Calu3 (cell line): ENCODE measurements at regions not wholly inside any gene's neighbourhood (a gene's known extent, or its start where the extent isn't known, plus 50 kb on each side); places are given as distances from the start of the nearest gene placed in this dataset.

Experiments
- BruUV-seq: library from RNA; stranded (reverse); fragments of 400-500 nt; replicated peaks from 2 replicates; lab custom pipeline; 2021; lab: Mats Ljungman, UMichigan
- CTCF ChIA-PET: fragments of 300-600 bp; sonication (Branson Sonifier 250); formaldehyde crosslinking; loops from one replicate; lab custom pipeline; 2022; ENCODE audit warnings: antibody characterized with exemption; lab: Charles Lee
- DNase-seq: peaks from one replicate; pipeline ENCODE4 v3.0.0; 2022
- H3K27ac Mint-ChIP-seq: one replicate; pipeline ENCODE4 v1.8.0; 2022; ENCODE audit warnings: mixed read lengths; ENCODE audit not compliant: unreplicated experiment
- H3K27me3 Mint-ChIP-seq: one replicate; pipeline ENCODE4 v1.8.0; 2022; ENCODE audit warnings: mixed read lengths; ENCODE audit not compliant: unreplicated experiment
- H3K36me3 Mint-ChIP-seq: one replicate; pipeline ENCODE4 v1.8.0; 2022; ENCODE audit warnings: mild to moderate bottlenecking, moderate library complexity, mixed read lengths; ENCODE audit not compliant: insufficient read depth, unreplicated experiment
- H3K4me1 Mint-ChIP-seq: one replicate; pipeline ENCODE4 v1.8.0; 2022; ENCODE audit warnings: mild to moderate bottlenecking, low read depth, mixed read lengths; ENCODE audit not compliant: unreplicated experiment
- H3K4me3 Mint-ChIP-seq: one replicate; pipeline ENCODE4 v1.8.0; 2022; ENCODE audit warnings: mild to moderate bottlenecking, low read depth, moderate library complexity, mixed read lengths; ENCODE audit not compliant: unreplicated experiment
- H3K9me3 Mint-ChIP-seq: one replicate; pipeline ENCODE4 v1.8.0; 2022; ENCODE audit warnings: low read depth, mixed read lengths; ENCODE audit not compliant: unreplicated experiment
- intact Hi-C: fragments of 100-400 bp; cut with micrococcal nuclease; formaldehyde crosslinking; loops from one replicate; pipeline ENCODE4 v1.10.0; 2022; ENCODE audit not compliant: unreplicated experiment
- TF ChIP-seq, protein P1 (sequence below): fragments of 200-600 bp; IDR thresholded peaks from one replicate; pipeline ENCODE4 v1.8.0; 2022; ENCODE audit warnings: antibody characterized with exemption; ENCODE audit not compliant: unreplicated experiment

DNA sequence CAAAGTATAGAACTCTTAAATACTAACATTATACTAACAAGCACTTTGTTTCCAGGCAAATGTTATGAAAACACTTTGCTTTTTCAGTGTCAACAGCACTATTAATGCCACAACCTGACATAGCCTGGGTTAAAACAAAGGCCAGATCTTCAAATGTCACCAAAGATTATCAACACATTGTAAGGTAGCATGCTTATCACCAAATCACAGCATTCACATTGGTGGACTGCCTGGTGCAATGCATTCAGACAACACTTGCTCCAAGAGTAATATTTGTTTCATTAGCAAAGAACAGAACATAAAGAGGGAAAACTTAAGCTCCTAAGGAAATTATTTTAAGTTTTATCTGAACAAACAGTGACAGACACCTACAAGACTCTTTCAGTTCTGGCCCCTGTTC is 1361.2 kb downstream of the CDH8 start:
- TF ChIP-seq, protein P1, sequence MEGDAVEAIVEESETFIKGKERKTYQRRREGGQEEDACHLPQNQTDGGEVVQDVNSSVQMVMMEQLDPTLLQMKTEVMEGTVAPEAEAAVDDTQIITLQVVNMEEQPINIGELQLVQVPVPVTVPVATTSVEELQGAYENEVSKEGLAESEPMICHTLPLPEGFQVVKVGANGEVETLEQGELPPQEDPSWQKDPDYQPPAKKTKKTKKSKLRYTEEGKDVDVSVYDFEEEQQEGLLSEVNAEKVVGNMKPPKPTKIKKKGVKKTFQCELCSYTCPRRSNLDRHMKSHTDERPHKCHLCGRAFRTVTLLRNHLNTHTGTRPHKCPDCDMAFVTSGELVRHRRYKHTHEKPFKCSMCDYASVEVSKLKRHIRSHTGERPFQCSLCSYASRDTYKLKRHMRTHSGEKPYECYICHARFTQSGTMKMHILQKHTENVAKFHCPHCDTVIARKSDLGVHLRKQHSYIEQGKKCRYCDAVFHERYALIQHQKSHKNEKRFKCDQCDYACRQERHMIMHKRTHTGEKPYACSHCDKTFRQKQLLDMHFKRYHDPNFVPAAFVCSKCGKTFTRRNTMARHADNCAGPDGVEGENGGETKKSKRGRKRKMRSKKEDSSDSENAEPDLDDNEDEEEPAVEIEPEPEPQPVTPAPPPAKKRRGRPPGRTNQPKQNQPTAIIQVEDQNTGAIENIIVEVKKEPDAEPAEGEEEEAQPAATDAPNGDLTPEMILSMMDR = no peak

DNA sequence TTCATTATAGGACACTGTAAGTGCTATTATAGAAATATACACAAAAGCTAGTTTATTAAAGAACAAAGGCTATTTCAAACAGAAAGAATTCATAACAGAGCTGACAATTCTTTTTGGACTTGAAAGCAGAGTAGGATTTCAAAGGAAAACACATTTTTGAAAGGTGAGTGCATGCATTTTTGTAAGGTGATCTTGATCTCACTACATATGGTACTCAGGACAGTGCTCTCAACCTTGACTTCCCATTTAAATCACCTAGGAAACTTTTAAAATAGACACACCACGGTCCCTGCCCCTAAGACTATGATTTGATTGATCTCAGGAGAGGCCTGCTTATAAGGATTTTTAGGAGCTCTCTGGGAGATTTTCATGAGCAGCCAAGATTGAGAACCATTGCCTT is 1362.0 kb downstream of the CDH8 start:
- Mint-ChIP-seq H3K27me3 (no peaks in the 10 kb centered on the region), H3K4me1 (no peaks in the 10 kb centered on the region), H3K9me3 (peaks cover 13% of the 10 kb centered on the region), H3K36me3 (no peaks in the 10 kb centered on the region), H3K4me3 (no peak overlapping the region), H3K27ac (no peak overlapping the region)
- TF ChIP-seq, protein P1 = no peak
- no peak for DNase-seq
- intact Hi-C loops = no loop called here
- BruUV-seq = no TSS peak
- CTCF ChIA-PET = no interaction called here

More for the DNA sequence above, 1361.2 kb downstream of the CDH8 start:
- no peak for DNase-seq
- BruUV-seq = no TSS peak
- Mint-ChIP-seq H3K27ac (no peak overlapping the region), H3K4me3 (no peak overlapping the region), H3K4me1 (no peaks in the 10 kb centered on the region), H3K36me3 (no peaks in the 10 kb centered on the region), H3K27me3 (no peaks in the 10 kb centered on the region), H3K9me3 (peaks cover 13% of the 10 kb centered on the region)
- intact Hi-C loops = no loop called here
- CTCF ChIA-PET = no interaction called here

DNA sequence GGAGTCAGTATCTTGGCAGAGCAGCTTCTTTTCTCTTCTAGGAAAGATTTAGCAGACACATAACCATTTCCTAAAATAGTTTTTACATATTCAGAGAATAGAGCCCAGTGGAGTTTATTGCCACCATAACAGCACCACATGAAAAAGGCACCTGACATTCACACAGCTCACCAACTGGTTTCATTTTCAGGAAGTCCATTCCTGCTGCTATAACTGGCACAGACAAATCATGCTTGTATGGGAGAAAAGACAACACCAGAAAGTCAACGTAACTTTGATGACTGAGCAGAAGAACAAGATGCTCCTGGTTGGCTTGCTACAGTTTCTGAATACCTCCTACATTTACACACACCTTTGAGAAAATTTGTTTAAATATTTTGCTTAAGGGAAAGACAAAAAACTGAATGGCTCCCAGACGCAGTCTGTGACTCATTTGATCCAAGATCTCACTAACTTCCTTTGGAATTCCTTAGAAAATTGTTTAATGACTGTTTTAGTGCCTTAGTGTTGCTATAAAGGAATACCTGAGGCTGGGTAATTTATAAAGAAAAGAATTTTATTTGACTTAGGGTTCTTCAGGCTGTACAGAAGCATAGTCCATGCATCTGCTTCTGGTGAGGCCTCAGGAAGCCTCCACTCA is 1380.6 kb downstream of the CDH8 start:
- no peaks in the 10 kb centered on the region for H3K36me3 Mint-ChIP-seq
- H3K9me3 Mint-ChIP-seq = peaks cover 17% of the 10 kb centered on the region
- TF ChIP-seq, protein P1 = no peak
- no TSS peak for BruUV-seq
- CTCF ChIA-PET = no interaction called here
- no peak overlapping the region for H3K4me3 Mint-ChIP-seq
- H3K27ac Mint-ChIP-seq = no peak overlapping the region
- H3K27me3 Mint-ChIP-seq = no peaks in the 10 kb centered on the region
- H3K4me1 Mint-ChIP-seq = no peaks in the 10 kb centered on the region
- intact Hi-C loops = no loop called here
- no peak for DNase-seq

DNA sequence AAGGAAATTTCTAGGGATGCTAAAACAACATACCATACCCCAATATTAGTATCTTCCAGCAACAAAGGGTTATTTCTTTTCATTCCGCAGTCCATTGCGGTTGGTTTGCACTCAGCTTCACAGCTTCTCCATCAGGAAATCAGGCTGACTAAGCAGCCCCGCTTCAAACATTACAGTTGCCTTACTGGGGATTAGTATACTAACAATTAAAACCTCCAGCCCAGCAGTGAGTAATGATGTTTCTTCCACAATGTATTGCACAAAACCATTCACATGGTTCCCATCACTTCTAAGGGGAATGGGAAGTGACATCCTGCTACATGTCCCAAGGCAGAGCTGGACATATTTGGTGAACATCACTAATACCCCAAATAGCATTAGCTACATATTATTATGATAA is 1384.9 kb downstream of the CDH8 start:
- BruUV-seq = no TSS peak
- H3K36me3 Mint-ChIP-seq = no peaks in the 10 kb centered on the region
- DNase-seq = no peak
- H3K9me3 Mint-ChIP-seq = peaks cover 27% of the 10 kb centered on the region
- no peaks in the 10 kb centered on the region for H3K4me1 Mint-ChIP-seq
- intact Hi-C loops = no loop called here
- H3K27ac Mint-ChIP-seq = no peak overlapping the region
- CTCF ChIA-PET = no interaction called here
- H3K27me3 Mint-ChIP-seq = no peaks in the 10 kb centered on the region
- H3K4me3 Mint-ChIP-seq = no peak overlapping the region
- TF ChIP-seq, protein P1 = no peak
